Esophagus muscularis mucosa (tissue), 4 donors: ENCODE measurements at regions not wholly inside any gene's neighbourhood (a gene's known extent, or its start where the extent isn't known, plus 50 kb on each side); places are given as distances from the start of the nearest gene placed in this dataset.

Experiments used
- DNase-seq: peaks from one replicate; pipeline ENCODE4 v3.0.0-alpha.2; 2017; ENCODE audit errors: extremely low spot score
- H3K27ac ChIP-seq, 4 donors: fragments of 200-600 bp; sonication (generic); replicated peaks in 1 of 4; 1 replicate in 3 of 4; 2 replicates in 1 of 4; pipeline ENCODE4 v1.5.1; 2016 to 2019; ENCODE audit warnings: mild to moderate bottlenecking in 1 of 4
- H3K27me3 ChIP-seq, 4 donors: fragments of 200-600 bp; sonication (generic); one replicate each; pipeline versions ENCODE4 v1.5.1 to v1.6.0; 2016 to 2019
- H3K36me3 ChIP-seq, 4 donors: fragments of 200-600 bp; sonication (generic); one replicate each; pipeline ENCODE4 v1.5.1; 2016 to 2019
- H3K4me1 ChIP-seq, 4 donors: fragments of 200-600 bp; sonication (generic); one replicate each; pipeline ENCODE4 v1.5.1; 2016 to 2019
- H3K4me3 ChIP-seq, 4 donors: fragments of 200-600 bp; sonication (generic); 1 replicate in 2 of 4; 2 replicates in 2 of 4; pipeline ENCODE4 v1.5.1; 2016 to 2019; ENCODE audit warnings: mild to moderate bottlenecking in 4 of 4, moderate library complexity in 1 of 4
- H3K9me3 ChIP-seq, 4 donors: fragments of 200-600 bp; sonication (generic); 1 replicate in 3 of 4; 2 replicates in 1 of 4; pipeline ENCODE4 v1.5.1; 2016 to 2019
- EP300 ChIP-seq: sonication (generic); formaldehyde crosslinking; IDR thresholded peaks from one replicate; pipeline ENCODE4 v1.6.1; 2017; ENCODE audit warnings: antibody characterized with exemption
- POLR2A ChIP-seq: fragments of 450-650 bp; IDR thresholded peaks from one replicate; pipeline ENCODE4 v1.6.1; 2017; ENCODE audit warnings: antibody characterized with exemption, moderate library complexity, mild to moderate bottlenecking, low read depth
- POLR2AphosphoS5 ChIP-seq, 2 donors: sonication (generic); formaldehyde crosslinking; IDR thresholded peaks; one replicate each; pipeline ENCODE4 v1.6.1; 2017; ENCODE audit warnings: antibody characterized with exemption in 2 of 2
- WGBS: methylation state at CpG from one replicate; pipeline ENCODE4 v1.1.5; 2018; 5-methylcytosine and 5-hydroxymethylcytosine counted together
- intact Hi-C: fragments of 100-400 bp; cut with DNase I; formaldehyde crosslinking; loops from one replicate; pipeline ENCODE4 v1.15.1; 2023
- TF ChIP-seq, protein P1 (sequence below), 3 experiments: fragments of 200-600 bp in 2 of 3; fragments of 450-650 bp in 1 of 3; sonication (generic) in 2 of 3; IDR thresholded peaks; one replicate each; pipeline ENCODE4 v1.5.1; 2017 to 2019; ENCODE audit warnings: antibody characterized with exemption in 3 of 3, mild to moderate bottlenecking in 2 of 3, moderate library complexity in 1 of 3

DNA sequence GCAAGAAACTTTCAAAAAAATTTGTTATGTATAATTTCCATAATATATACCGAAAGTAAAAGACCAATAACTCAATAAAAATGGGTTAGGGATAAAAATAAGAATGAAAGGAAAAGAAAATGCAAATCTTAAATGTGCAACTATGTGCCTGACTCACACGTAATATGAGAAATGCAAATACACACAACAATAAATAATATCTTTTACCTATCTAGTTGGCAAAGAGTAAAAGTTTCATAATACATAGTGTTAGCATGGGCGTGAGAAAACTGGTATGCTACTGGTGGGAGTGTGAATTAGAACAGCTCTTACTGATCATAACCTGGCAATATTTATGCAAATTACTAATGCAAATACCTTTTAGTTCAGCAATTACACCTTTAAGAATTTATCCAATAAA, 438.5 kb upstream of the CITED2 start:
- Histone ChIP-seq H3K4me3 (no peak overlapping the region), H3K36me3 (no peaks in the 10 kb centered on the region), H3K4me1 (no peaks in the 10 kb centered on the region), H3K27ac (no peak overlapping the region), H3K9me3 (no peaks in the 10 kb centered on the region), H3K27me3 (no peaks in the 10 kb centered on the region)
- no peak for DNase-seq
- WGBS = 94% methylated on average over 3 of the region's 3 CpGs
- TF ChIP-seq, protein P1, sequence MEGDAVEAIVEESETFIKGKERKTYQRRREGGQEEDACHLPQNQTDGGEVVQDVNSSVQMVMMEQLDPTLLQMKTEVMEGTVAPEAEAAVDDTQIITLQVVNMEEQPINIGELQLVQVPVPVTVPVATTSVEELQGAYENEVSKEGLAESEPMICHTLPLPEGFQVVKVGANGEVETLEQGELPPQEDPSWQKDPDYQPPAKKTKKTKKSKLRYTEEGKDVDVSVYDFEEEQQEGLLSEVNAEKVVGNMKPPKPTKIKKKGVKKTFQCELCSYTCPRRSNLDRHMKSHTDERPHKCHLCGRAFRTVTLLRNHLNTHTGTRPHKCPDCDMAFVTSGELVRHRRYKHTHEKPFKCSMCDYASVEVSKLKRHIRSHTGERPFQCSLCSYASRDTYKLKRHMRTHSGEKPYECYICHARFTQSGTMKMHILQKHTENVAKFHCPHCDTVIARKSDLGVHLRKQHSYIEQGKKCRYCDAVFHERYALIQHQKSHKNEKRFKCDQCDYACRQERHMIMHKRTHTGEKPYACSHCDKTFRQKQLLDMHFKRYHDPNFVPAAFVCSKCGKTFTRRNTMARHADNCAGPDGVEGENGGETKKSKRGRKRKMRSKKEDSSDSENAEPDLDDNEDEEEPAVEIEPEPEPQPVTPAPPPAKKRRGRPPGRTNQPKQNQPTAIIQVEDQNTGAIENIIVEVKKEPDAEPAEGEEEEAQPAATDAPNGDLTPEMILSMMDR (IDR thresholded peaks at IDR 0.05) = no peak
- TF ChIP-seq EP300 = no peak
- intact Hi-C loops = no loop called here

DNA sequence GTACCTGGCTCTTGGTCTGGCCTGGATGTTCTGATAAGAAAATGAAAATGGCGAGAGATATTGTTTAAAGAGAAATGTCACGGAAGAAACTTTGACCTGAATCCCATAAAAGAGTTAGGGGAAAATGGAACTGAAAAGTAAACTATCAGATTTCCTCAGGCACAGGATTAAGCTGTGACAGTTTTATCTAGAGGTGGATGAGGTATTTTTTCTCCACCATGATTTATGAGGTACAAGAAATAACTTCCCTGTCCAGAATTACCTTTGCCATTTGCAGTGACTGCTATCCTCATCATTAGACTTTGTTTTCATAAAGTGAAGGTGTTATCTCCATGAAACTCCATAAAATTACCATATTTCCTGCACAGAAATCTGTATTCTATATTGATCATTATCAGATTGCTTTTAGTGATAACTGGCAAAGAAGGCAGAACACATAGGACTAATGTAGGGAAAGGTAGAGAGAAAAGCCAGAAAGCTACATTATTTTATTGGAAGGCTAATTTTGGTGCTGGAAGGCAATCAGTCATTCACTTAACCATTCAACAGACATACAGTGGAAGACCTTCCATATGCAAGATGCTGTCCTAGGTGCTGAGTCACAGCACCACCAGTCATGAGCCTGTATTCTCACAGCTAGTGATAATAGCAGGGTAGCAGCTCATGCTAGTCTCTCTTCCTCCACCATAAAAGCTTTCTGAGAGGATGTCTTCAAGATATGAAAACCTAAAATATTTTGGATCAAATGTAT, 427.3 kb upstream of the CITED2 start:
- intact Hi-C loops = no loop called here
- Histone ChIP-seq H3K4me3 (no peak overlapping the region), H3K9me3 (no peaks in the 10 kb centered on the region), H3K4me1 (no peaks in the 10 kb centered on the region), H3K27ac (no peak overlapping the region), H3K36me3 (no peaks in the 10 kb centered on the region), H3K27me3 (no peaks in the 10 kb centered on the region)
- WGBS = 95% methylated on average over 2 of the region's 2 CpGs
- no peak for DNase-seq
- no peak for TF ChIP-seq POLR2AphosphoS5 (IDR thresholded peaks at IDR 0.05)
- no peak for TF ChIP-seq EP300
- TF ChIP-seq, protein P1 (IDR thresholded peaks at IDR 0.05) = no peak
- no peak for TF ChIP-seq POLR2A

- no peak for DNase-seq
- Histone ChIP-seq H3K4me3 (no peak overlapping the region), H3K27ac (no peak overlapping the region), H3K4me1 (no peaks in the 10 kb centered on the region), H3K9me3 (no peaks in the 10 kb centered on the region), H3K27me3 (no peaks in the 10 kb centered on the region), H3K36me3 (no peaks in the 10 kb centered on the region)
- WGBS = 75% methylated on average over 1 of the region's 1 CpG
- no peak for TF ChIP-seq POLR2AphosphoS5 (IDR thresholded peaks at IDR 0.05)
- TF ChIP-seq, protein P1 (IDR thresholded peaks at IDR 0.05) = no peak
- TF ChIP-seq POLR2A = no peak
- intact Hi-C loops = no loop called here
These were observed 426.4 kb upstream of the CITED2 start for GRCh38 chr6:139800837-139801236.

- no peaks in the 10 kb centered on the region for H3K27me3 ChIP-seq
- H3K36me3 ChIP-seq = no peaks in the 10 kb centered on the region
- H3K9me3 ChIP-seq = no peaks in the 10 kb centered on the region
- H3K27ac ChIP-seq = no peak overlapping the region
- intact Hi-C loops = no loop called here
- no peak overlapping the region for H3K4me3 ChIP-seq
- no peaks in the 10 kb centered on the region for H3K4me1 ChIP-seq
- TF ChIP-seq POLR2AphosphoS5 (IDR thresholded peaks at IDR 0.05) = no peak
- TF ChIP-seq EP300 = no peak
- no peak for TF ChIP-seq POLR2A
- TF ChIP-seq, protein P1 (IDR thresholded peaks at IDR 0.05) = no peak
- DNase-seq = no peak
- WGBS = 79% methylated on average over 1 of the region's 1 CpG
These were observed 416.1 kb upstream of the CITED2 start for GRCh38 chr6:139790527-139790926.

GRCh38 chr6:139784222-139784769, 409.8 kb upstream of the CITED2 start:
- intact Hi-C loops = no loop called here
- Histone ChIP-seq H3K36me3 (no peaks in the 10 kb centered on the region), H3K4me3 (no peak overlapping the region), H3K27ac (no peak overlapping the region), H3K4me1 (peaks cover 0 to 7% (median under 1%) of the 10 kb centered on the region in 4 donors), H3K27me3 (no peaks in the 10 kb centered on the region), H3K9me3 (peaks cover 0 to 10% (median 0%) of the 10 kb centered on the region in 4 donors)
- 96% methylated on average over 2 of the region's 2 CpGs for WGBS
- TF ChIP-seq, protein P1 (IDR thresholded peaks at IDR 0.05) = no peak
- no peak for TF ChIP-seq POLR2A
- TF ChIP-seq EP300 = no peak
- no peak for TF ChIP-seq POLR2AphosphoS5 (IDR thresholded peaks at IDR 0.05)
- no peak for DNase-seq
